Uterus (tissue), 2 donors: ENCODE measurements at regions not wholly inside any gene's neighbourhood (a gene's known extent, or its start where the extent isn't known, plus 50 kb on each side); places are given as distances from the start of the nearest gene placed in this dataset.

Source experiments
- POLR2A ChIP-seq, 2 donors: fragments of 450-650 bp; IDR thresholded peaks; one replicate each; pipeline ENCODE4 v1.6.1; 2016; ENCODE audit warnings: antibody characterized with exemption in 2 of 2, mild to moderate bottlenecking in 1 of 2, moderate library complexity in 1 of 2
- TF ChIP-seq, protein P1 (sequence below), 4 experiments: fragments of 200-600 bp in 2 of 4; fragments of 450-650 bp in 2 of 4; sonication (generic) in 2 of 4; IDR thresholded peaks; one replicate each; pipeline ENCODE4 v1.5.1; 2016 to 2019; ENCODE audit warnings: antibody characterized with exemption in 4 of 4, mild to moderate bottlenecking in 2 of 4, moderate library complexity in 1 of 4

DNA sequence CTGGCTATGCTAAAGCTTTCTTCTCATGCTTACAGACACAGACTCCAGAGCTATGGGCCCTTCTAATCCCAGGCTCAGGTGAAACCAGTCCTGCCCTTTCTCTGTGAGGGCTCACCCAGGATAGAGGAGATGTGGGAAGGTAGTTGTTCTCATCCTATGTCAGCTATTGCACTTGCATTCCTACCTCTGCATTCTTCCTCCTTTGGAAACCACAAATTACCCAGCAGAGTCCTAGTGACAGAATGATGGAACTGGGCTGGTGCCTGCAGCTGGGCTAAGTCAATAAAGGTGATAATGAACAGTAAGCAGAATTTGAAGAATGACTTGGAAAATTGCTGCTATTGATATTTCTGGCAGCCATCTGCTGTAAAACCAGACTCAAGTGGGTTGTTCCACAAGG lies 560.0 kb downstream of the TMEM135 start:
- TF ChIP-seq, protein P1, sequence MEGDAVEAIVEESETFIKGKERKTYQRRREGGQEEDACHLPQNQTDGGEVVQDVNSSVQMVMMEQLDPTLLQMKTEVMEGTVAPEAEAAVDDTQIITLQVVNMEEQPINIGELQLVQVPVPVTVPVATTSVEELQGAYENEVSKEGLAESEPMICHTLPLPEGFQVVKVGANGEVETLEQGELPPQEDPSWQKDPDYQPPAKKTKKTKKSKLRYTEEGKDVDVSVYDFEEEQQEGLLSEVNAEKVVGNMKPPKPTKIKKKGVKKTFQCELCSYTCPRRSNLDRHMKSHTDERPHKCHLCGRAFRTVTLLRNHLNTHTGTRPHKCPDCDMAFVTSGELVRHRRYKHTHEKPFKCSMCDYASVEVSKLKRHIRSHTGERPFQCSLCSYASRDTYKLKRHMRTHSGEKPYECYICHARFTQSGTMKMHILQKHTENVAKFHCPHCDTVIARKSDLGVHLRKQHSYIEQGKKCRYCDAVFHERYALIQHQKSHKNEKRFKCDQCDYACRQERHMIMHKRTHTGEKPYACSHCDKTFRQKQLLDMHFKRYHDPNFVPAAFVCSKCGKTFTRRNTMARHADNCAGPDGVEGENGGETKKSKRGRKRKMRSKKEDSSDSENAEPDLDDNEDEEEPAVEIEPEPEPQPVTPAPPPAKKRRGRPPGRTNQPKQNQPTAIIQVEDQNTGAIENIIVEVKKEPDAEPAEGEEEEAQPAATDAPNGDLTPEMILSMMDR (IDR thresholded peaks at IDR 0.05) = no peak
- TF ChIP-seq POLR2A (IDR thresholded peaks at IDR 0.05) = no peak
